ENCODE measurements at regions not wholly inside any gene's neighbourhood (a gene's known extent, or its start where the extent isn't known, plus 50 kb on each side); places are given as distances from the start of the nearest gene placed in this dataset.

- no peaks in the 10 kb centered on the region for H3K36me3 Mint-ChIP-seq
- no peak overlapping the region for H3K4me3 Mint-ChIP-seq
- peaks cover 2 to 6% (median 4%) of the 10 kb centered on the region in 3 donors for H3K4me1 Mint-ChIP-seq
- peaks cover 2 to 12% (median 8%) of the 10 kb centered on the region in 3 donors for H3K9me3 Mint-ChIP-seq
- H3K27ac Mint-ChIP-seq, result no peak overlapping the region
- no peaks in the 10 kb centered on the region for H3K27me3 Mint-ChIP-seq
Observed at GRCh38 chr5:54663866-54664265, 146.3 kb downstream of the SNX18 start.

DNA sequence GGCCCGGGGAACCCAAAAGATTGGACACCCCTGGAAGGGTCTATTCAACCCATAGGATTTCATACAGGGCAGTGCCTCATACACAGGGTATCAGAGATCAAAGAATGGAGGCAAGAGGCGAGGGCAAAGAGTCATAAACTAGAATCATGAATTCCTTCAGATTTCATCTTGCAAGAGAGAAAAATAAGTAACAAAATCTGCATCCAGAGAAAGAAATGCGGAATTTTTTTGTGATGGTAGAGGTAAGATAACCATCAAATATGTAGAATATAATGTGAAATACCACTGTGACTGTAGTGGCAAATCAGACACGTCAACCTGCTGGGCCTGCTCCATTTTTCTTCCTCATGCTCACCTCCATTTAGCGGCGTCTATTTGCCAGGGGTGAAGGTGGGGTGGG is 143.6 kb downstream of the SNX18 start:
- Mint-ChIP-seq H3K27ac (no peak overlapping the region), H3K27me3 (no peaks in the 10 kb centered on the region), H3K4me1 (peaks cover 0 to 6% (median 0%) of the 10 kb centered on the region in 3 donors), H3K4me3 (no peak overlapping the region), H3K36me3 (no peaks in the 10 kb centered on the region), H3K9me3 (no peaks in the 10 kb centered on the region)

DNA sequence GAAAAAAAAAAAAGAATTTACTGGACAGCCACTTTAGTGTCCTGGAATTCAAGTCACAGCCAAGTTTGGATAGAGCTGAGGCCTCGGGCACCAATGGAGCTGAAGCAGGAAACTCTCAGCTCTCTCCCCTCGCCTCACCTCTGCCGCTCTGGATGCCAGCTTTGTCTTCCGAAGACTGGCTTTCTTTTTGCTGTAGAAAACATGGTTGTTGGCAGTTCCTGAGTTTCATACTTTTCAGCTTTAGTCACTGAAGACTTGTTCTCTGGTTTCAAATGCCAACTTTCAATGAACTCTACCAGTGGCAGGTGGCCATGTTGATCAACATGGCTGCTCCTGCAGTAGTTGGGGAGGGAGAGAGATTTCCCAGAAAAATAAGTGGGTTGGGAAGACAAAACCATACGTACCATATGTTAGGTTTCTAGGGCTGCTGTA is 142.2 kb downstream of the SNX18 start:
- H3K9me3 Mint-ChIP-seq, result no peaks in the 10 kb centered on the region
- peaks cover 0 to 11% (median 1%) of the 10 kb centered on the region in 3 donors for H3K4me1 Mint-ChIP-seq
- H3K36me3 Mint-ChIP-seq, result no peaks in the 10 kb centered on the region
- no peaks in the 10 kb centered on the region for H3K27me3 Mint-ChIP-seq
- no peak overlapping the region for H3K4me3 Mint-ChIP-seq
- no peak overlapping the region for H3K27ac Mint-ChIP-seq

DNA sequence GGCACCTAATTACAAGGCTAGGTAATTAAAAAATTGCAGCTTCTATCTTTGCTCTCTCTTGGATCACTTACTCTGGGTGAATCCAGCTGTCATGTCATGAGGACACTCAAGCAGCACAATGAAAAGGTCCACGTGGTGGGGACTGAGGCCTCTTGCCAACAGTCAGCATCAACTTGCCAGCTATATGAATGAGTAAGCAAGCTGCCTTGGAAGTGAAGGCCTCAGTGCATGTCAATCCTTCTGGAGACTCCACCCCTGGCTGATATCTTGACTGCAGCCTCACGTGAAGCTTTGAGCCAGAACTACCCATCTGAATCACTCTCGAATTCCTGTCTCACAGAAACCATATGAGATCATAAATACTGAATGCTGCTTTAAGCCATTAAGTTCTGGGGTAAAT is 140.5 kb downstream of the SNX18 start:
- H3K27ac Mint-ChIP-seq, result no peak overlapping the region

DNA sequence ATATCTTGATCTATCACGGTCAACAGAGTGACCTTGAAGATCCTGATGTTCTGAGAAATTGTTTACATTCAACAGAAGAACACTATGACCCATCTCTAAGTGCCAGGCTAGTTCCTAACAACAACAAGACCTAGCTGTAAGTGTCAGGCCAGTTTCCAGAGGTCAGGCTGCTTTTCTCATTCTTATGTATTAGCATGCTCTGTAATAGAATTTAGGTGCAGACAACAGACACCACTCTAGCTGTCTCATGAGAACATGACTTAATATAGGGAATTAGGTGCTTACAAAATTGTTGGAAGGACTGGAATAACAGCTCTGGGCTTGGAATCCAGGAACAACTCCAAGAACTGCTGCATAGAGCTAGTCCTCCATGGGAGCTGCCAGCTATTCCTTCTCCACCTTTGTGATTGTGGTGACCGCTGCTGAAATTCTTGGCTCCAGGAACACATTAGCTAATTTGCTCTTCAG is 138.7 kb downstream of the SNX18 start:
- H3K27ac Mint-ChIP-seq, result peak overlapping the region in 1 of 3 donors; percentile 57
- H3K4me1 Mint-ChIP-seq, result peaks cover 0 to 13% (median 1%) of the 10 kb centered on the region in 3 donors
- H3K4me3 Mint-ChIP-seq, result no peak overlapping the region

More for the DNA sequence above, 140.5 kb downstream of the SNX18 start:
- Mint-ChIP-seq H3K36me3 (no peaks in the 10 kb centered on the region), H3K27me3 (no peaks in the 10 kb centered on the region), H3K4me1 (peaks cover 0 to 10% (median 1%) of the 10 kb centered on the region in 3 donors), H3K4me3 (no peak overlapping the region), H3K9me3 (no peaks in the 10 kb centered on the region)

GRCh38 chr5:54655761-54656160 is 138.2 kb downstream of the SNX18 start:
- Mint-ChIP-seq H3K4me1 (peaks cover 0 to 13% (median 4%) of the 10 kb centered on the region in 3 donors), H3K36me3 (no peaks in the 10 kb centered on the region), H3K27ac (no peak overlapping the region), H3K4me3 (no peak overlapping the region), H3K27me3 (no peaks in the 10 kb centered on the region), H3K9me3 (no peaks in the 10 kb centered on the region)

More for the DNA sequence above, 138.7 kb downstream of the SNX18 start:
- Mint-ChIP-seq H3K36me3 (no peaks in the 10 kb centered on the region), H3K9me3 (no peaks in the 10 kb centered on the region), H3K27me3 (no peaks in the 10 kb centered on the region)

DNA sequence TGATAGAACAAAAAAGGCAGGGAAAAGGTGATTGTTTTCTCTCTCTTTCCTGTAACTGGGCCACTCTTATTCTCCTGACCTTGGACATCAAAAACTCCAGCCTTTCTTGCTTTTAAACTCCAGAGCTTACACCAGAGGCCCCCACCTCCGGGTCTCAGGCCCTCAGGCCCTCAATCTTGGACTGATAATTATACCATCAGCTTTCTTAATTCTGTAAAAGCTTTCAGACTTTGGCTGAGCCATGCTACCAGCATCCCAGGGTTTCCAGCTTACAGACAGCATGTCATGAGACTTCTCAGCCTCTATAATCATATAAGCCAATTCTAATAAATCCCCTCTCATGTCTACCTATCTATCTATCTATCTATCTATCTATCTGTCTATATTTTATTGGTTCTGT is 137.7 kb downstream of the SNX18 start:
- H3K4me3 Mint-ChIP-seq, result no peak overlapping the region
- H3K9me3 Mint-ChIP-seq, result no peaks in the 10 kb centered on the region
- H3K4me1 Mint-ChIP-seq, result peaks cover 0 to 13% (median 4%) of the 10 kb centered on the region in 3 donors
- H3K27me3 Mint-ChIP-seq, result no peaks in the 10 kb centered on the region
- no peaks in the 10 kb centered on the region for H3K36me3 Mint-ChIP-seq
- H3K27ac Mint-ChIP-seq, result no peak overlapping the region

- Mint-ChIP-seq H3K4me1 (peaks cover 0 to 13% (median 6%) of the 10 kb centered on the region in 3 donors), H3K36me3 (no peaks in the 10 kb centered on the region), H3K4me3 (no peak overlapping the region), H3K9me3 (no peaks in the 10 kb centered on the region), H3K27ac (no peak overlapping the region), H3K27me3 (no peaks in the 10 kb centered on the region)
Observed at GRCh38 chr5:54653956-54654614, 136.5 kb downstream of the SNX18 start.

DNA sequence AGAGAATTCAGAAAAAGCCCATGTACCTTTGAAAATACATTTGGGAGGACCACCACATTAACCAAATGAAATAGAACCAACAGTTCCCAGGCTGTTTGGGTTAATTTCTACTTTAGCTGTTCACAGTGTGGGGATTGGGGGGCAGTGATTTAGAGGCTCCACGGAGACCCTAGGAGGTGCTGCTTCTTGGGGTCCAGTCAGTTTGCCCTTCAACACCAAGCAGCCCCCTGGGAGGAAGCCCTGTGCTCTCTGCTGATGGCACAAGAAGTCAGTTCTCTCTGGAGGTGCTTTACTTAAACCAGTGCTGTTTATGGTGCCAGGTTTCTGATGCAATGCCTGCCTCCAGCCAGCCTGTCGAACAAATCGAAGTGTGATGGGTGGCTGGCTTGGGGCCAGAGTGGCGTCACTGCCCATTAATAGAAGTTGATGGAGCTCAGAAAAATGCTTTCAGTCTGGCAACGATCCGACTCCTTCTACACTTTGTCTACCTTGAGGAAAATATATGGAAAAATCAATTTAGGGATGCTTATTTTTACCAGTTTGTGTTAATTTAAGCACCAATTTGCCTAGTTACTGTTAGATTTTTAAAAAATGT is 134.0 kb downstream of the SNX18 start:
- no peaks in the 10 kb centered on the region for H3K36me3 Mint-ChIP-seq
- H3K27ac Mint-ChIP-seq, result peak overlapping the region in 1 of 3 donors; percentile 71
- no peak overlapping the region for H3K4me3 Mint-ChIP-seq
- peaks cover 0 to 4% (median 2%) of the 10 kb centered on the region in 3 donors for H3K9me3 Mint-ChIP-seq
- H3K4me1 Mint-ChIP-seq, result peaks cover 13 to 22% (median 19%) of the 10 kb centered on the region in 3 donors
- H3K27me3 Mint-ChIP-seq, result peaks cover 1% of the 10 kb centered on the region

DNA sequence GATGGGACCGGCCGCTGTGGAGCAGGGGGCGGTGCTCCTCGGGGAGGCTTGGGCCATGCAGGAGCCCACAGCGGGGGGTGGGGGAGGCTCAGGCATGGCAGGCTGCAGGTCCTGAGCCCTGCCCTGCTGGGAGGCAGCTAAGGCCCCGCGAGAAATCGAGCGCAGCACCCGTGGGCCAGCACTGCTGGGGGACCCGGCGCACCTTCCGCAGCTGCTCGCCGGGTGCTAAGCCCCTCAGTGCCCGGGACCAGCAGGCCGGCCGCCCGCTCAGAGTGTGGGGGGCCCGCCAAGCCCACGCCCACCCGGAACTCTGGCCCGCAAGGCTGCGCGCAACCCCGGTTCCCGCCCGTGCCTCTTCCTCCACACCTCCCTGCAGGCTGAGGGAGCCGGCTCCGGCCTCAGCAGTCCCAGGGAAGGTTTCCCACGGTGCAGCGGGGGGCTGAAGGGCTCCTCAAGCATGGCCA is 131.5 kb downstream of the SNX18 start:
- peaks cover 35 to 43% (median 40%) of the 10 kb centered on the region in 3 donors for H3K4me1 Mint-ChIP-seq
- H3K27me3 Mint-ChIP-seq, result peaks cover 1% of the 10 kb centered on the region
- H3K36me3 Mint-ChIP-seq, result no peaks in the 10 kb centered on the region
- peaks cover 0 to 4% (median 2%) of the 10 kb centered on the region in 3 donors for H3K9me3 Mint-ChIP-seq
- H3K4me3 Mint-ChIP-seq, result no peak overlapping the region
- H3K27ac Mint-ChIP-seq, result no peak overlapping the region

GRCh38 chr5:54646356-54647101 is 129.0 kb downstream of the SNX18 start:
- peaks cover 36 to 49% (median 39%) of the 10 kb centered on the region in 3 donors for H3K4me1 Mint-ChIP-seq
- peaks cover 0 to 4% (median 2%) of the 10 kb centered on the region in 3 donors for H3K9me3 Mint-ChIP-seq
- H3K27ac Mint-ChIP-seq, result peak overlapping the region; percentile 90 to 96 (median 93)

DNA sequence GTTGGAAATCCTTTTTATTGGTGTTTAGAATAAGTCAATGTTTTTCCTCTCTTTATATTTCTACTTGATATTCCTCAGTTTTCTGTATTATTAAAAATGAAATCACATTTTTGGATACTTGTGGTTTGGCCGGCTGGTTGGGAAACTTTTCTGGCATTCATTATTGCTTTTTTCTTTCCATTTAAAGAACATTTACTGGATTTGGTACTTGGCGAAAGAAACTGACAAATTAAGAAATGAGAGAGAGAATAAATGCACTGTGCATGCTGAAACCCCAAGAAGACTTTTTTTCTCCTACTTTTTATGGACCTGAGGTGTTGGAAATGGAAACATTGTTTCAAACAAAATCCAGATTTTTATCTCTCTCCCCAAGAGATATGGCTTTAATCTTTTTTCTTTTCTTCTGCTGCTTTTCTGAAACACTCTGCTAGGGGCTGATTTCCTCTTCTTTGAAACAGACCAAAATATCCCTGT is 128.4 kb downstream of the SNX18 start:
- H3K27me3 Mint-ChIP-seq, result peaks cover 1% of the 10 kb centered on the region
- peak overlapping the region; percentile 90 to 96 (median 93) for H3K27ac Mint-ChIP-seq
- H3K4me1 Mint-ChIP-seq, result peaks cover 36 to 46% (median 39%) of the 10 kb centered on the region in 3 donors
- no peaks in the 10 kb centered on the region for H3K36me3 Mint-ChIP-seq
- peak overlapping the region; percentile 74 to 86 (median 82) for H3K4me3 Mint-ChIP-seq
- H3K9me3 Mint-ChIP-seq, result peaks cover 0 to 4% (median 2%) of the 10 kb centered on the region in 3 donors

More at GRCh38 chr5:54646356-54647101, 129.0 kb downstream of the SNX18 start:
- no peaks in the 10 kb centered on the region for H3K36me3 Mint-ChIP-seq
- peak overlapping the region; percentile 74 to 86 (median 82) for H3K4me3 Mint-ChIP-seq
- H3K27me3 Mint-ChIP-seq, result peaks cover 1% of the 10 kb centered on the region

DNA sequence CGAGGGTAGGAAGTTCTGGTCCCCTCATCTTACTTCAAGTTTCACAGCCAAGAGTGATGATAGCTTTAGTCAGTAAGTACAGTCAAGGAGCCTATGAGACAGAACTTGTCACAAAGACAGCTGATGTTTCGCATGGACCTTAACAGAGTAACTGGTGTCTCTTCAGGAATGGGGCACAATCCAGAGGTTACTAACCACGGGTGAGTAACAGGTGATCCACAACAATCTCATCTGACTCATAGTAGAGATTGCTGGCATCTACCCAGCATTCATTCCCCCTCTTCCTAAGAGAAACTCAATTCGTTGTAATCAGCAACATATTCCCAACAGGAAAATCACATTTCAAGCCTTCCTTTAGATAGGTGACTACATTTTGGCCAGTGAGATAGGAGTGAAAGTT is 126.7 kb downstream of the SNX18 start:
- Mint-ChIP-seq H3K9me3 (peaks cover 0 to 4% (median 2%) of the 10 kb centered on the region in 3 donors), H3K4me3 (no peak overlapping the region), H3K36me3 (no peaks in the 10 kb centered on the region), H3K27ac (no peak overlapping the region), H3K4me1 (peaks cover 36 to 44% (median 39%) of the 10 kb centered on the region in 3 donors), H3K27me3 (peaks cover 1% of the 10 kb centered on the region)

- Mint-ChIP-seq H3K36me3 (no peaks in the 10 kb centered on the region), H3K27ac (no peak overlapping the region), H3K4me1 (peaks cover 36 to 44% (median 39%) of the 10 kb centered on the region in 3 donors), H3K9me3 (peaks cover 0 to 4% (median 2%) of the 10 kb centered on the region in 3 donors), H3K27me3 (peaks cover 1% of the 10 kb centered on the region), H3K4me3 (no peak overlapping the region)
Observed at GRCh38 chr5:54643685-54644106, 126.1 kb downstream of the SNX18 start.

- H3K9me3 Mint-ChIP-seq, result peaks cover 0 to 2% (median 0%) of the 10 kb centered on the region in 3 donors
- H3K27me3 Mint-ChIP-seq, result peaks cover 1% of the 10 kb centered on the region
- H3K36me3 Mint-ChIP-seq, result no peaks in the 10 kb centered on the region
- H3K27ac Mint-ChIP-seq, result no peak overlapping the region
- peaks cover 7 to 12% (median 7%) of the 10 kb centered on the region in 3 donors for H3K4me1 Mint-ChIP-seq
- no peak overlapping the region for H3K4me3 Mint-ChIP-seq
Observed at GRCh38 chr5:54639621-54640020, 122.1 kb downstream of the SNX18 start.

All from IgD-negative memory B cell (primary cell).